ENCODE measurements at regions not wholly inside any gene's neighbourhood (a gene's known extent, or its start where the extent isn't known, plus 50 kb on each side); places are given as distances from the start of the nearest gene placed in this dataset.

DNA sequence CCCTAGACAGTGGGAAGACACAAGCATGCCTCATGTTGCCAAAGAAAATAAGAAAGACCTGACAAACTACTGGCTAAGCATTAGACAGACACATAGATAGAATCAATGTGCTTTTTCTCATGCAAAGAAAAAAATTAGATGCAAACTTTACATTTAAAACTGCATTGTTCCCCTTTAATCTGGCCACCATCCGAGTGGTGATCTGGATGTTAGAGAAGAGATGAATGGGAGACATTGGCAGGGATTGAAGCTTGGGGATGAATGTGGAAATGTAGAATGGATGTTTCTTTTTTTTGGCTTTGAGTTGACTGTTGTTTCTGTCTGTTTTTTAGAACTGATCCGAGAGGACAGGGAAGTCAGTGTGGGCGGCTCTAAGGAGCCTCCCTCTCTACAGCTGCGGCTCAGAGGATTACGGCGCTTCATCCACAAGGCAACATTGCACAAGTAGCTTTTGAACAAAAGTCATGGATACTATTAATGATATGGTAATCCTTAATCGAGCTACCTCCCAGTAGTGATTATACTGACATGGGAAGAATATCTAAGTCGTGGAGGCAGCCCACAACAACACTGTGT, 53.0 kb downstream of the HELT start:
- DNase-seq (ENCODE audit: low spot score): no peak
- WGBS: 86% methylated on average over 8 of the region's 8 CpGs
- H3K27ac ChIP-seq (ENCODE audit: low read depth in 1 of 2, low read length in 2 of 2): no peak overlapping the region
- TF ChIP-seq HNF4G (IDR thresholded peaks at IDR 0.05) (no peak), GABPA (IDR thresholded peaks at IDR 0.05 in 1 of 2, conservative IDR thresholded peaks at IDR 0.05 in 1 of 2) (no peak), FOXA1 (IDR thresholded peaks at IDR 0.05) (no peak), SP1 (IDR thresholded peaks at IDR 0.05) (no peak), YY1 (IDR thresholded peaks at IDR 0.05) (no peak), RXRA (IDR thresholded peaks at IDR 0.05) (no peak), NR2F2 (IDR thresholded peaks at IDR 0.05) (no peak), FOXA2 (IDR thresholded peaks at IDR 0.05) (no peak), RAD21 (IDR thresholded peaks at IDR 0.05) (no peak), TAF1 (conservative IDR thresholded peaks at IDR 0.05) (no peak)
- TF ChIP-seq, protein P1, sequence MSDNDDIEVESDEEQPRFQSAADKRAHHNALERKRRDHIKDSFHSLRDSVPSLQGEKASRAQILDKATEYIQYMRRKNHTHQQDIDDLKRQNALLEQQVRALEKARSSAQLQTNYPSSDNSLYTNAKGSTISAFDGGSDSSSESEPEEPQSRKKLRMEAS (IDR thresholded peaks at IDR 0.05): no peak
- TF ChIP-seq, protein P2, sequence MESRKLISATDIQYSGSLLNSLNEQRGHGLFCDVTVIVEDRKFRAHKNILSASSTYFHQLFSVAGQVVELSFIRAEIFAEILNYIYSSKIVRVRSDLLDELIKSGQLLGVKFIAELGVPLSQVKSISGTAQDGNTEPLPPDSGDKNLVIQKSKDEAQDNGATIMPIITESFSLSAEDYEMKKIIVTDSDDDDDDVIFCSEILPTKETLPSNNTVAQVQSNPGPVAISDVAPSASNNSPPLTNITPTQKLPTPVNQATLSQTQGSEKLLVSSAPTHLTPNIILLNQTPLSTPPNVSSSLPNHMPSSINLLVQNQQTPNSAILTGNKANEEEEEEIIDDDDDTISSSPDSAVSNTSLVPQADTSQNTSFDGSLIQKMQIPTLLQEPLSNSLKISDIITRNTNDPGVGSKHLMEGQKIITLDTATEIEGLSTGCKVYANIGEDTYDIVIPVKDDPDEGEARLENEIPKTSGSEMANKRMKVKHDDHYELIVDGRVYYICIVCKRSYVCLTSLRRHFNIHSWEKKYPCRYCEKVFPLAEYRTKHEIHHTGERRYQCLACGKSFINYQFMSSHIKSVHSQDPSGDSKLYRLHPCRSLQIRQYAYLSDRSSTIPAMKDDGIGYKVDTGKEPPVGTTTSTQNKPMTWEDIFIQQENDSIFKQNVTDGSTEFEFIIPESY (IDR thresholded peaks at IDR 0.05): no peak
- TF ChIP-seq, protein P3, sequence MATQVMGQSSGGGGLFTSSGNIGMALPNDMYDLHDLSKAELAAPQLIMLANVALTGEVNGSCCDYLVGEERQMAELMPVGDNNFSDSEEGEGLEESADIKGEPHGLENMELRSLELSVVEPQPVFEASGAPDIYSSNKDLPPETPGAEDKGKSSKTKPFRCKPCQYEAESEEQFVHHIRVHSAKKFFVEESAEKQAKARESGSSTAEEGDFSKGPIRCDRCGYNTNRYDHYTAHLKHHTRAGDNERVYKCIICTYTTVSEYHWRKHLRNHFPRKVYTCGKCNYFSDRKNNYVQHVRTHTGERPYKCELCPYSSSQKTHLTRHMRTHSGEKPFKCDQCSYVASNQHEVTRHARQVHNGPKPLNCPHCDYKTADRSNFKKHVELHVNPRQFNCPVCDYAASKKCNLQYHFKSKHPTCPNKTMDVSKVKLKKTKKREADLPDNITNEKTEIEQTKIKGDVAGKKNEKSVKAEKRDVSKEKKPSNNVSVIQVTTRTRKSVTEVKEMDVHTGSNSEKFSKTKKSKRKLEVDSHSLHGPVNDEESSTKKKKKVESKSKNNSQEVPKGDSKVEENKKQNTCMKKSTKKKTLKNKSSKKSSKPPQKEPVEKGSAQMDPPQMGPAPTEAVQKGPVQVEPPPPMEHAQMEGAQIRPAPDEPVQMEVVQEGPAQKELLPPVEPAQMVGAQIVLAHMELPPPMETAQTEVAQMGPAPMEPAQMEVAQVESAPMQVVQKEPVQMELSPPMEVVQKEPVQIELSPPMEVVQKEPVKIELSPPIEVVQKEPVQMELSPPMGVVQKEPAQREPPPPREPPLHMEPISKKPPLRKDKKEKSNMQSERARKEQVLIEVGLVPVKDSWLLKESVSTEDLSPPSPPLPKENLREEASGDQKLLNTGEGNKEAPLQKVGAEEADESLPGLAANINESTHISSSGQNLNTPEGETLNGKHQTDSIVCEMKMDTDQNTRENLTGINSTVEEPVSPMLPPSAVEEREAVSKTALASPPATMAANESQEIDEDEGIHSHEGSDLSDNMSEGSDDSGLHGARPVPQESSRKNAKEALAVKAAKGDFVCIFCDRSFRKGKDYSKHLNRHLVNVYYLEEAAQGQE (IDR thresholded peaks at IDR 0.05): no peak
- TF ChIP-seq, protein P4, sequence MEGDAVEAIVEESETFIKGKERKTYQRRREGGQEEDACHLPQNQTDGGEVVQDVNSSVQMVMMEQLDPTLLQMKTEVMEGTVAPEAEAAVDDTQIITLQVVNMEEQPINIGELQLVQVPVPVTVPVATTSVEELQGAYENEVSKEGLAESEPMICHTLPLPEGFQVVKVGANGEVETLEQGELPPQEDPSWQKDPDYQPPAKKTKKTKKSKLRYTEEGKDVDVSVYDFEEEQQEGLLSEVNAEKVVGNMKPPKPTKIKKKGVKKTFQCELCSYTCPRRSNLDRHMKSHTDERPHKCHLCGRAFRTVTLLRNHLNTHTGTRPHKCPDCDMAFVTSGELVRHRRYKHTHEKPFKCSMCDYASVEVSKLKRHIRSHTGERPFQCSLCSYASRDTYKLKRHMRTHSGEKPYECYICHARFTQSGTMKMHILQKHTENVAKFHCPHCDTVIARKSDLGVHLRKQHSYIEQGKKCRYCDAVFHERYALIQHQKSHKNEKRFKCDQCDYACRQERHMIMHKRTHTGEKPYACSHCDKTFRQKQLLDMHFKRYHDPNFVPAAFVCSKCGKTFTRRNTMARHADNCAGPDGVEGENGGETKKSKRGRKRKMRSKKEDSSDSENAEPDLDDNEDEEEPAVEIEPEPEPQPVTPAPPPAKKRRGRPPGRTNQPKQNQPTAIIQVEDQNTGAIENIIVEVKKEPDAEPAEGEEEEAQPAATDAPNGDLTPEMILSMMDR (IDR thresholded peaks at IDR 0.05; ENCODE audit: low read depth, low read length, missing input control): no peak
- no peaks in the 10 kb centered on the region for H3K9me3 ChIP-seq (ENCODE audit: control insufficient read depth in 4 of 4, low read length in 3 of 4)
- H3K36me3 ChIP-seq (ENCODE audit: control insufficient read depth in 4 of 4, insufficient read depth in 3 of 4, low read depth in 1 of 4, low read length in 3 of 4): no peaks in the 10 kb centered on the region
- H3K9ac ChIP-seq (ENCODE audit: low read depth in 1 of 2, low read length in 2 of 2): no peak overlapping the region
- H3K4me1 ChIP-seq (ENCODE audit: control insufficient read depth in 4 of 4, insufficient read depth in 4 of 4, low read length in 3 of 4): peaks cover 0 to 8% (median 2%) of the 10 kb centered on the region in 4 donors
- H3K4me3 ChIP-seq (ENCODE audit: low read depth in 1 of 3, low read length in 3 of 3): no peak overlapping the region
- no peaks in the 10 kb centered on the region for H3K27me3 ChIP-seq (ENCODE audit: control insufficient read depth in 4 of 4, insufficient read depth in 4 of 4, low read length in 3 of 4)

DNA sequence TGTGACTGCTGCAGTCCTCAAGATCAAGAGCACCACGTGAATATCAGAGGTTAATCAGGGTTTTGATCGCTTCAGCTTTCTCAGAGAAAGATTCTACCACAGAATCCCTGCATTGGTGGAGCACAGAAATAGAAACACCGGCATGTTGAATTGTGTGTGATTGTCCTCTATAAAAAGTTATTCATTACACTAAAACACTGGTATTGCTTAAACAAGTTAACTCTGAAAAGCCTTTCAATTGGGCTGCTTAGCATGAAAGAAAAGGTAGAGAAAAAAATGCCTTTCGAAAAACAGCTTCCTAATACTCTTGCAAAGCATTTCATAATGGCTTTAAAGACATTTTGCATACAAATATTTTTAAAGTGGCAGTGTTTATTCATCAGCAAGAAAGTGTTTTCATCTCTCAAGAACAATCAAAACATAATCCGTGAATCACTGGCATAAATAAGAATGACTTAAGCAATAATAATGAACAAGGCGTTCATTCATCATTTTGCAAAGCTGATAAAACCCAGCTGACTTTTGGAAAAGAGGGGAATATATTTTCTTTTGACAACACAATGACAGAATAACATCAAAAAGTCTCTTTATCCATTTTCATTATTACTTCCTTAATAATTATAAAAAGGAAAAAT, 61.1 kb downstream of the HELT start:
- no peak overlapping the region for H3K27ac ChIP-seq (ENCODE audit: low read depth in 1 of 2, low read length in 2 of 2)
- H3K9ac ChIP-seq (ENCODE audit: low read depth in 1 of 2, low read length in 2 of 2): no peak overlapping the region
- 62% methylated on average over 6 of the region's 6 CpGs for WGBS
- no peaks in the 10 kb centered on the region for H3K36me3 ChIP-seq (ENCODE audit: control insufficient read depth in 4 of 4, insufficient read depth in 3 of 4, low read depth in 1 of 4, low read length in 3 of 4)
- no peaks in the 10 kb centered on the region for H3K4me1 ChIP-seq (ENCODE audit: control insufficient read depth in 4 of 4, insufficient read depth in 4 of 4, low read length in 3 of 4)
- H3K27me3 ChIP-seq (ENCODE audit: control insufficient read depth in 4 of 4, insufficient read depth in 4 of 4, low read length in 3 of 4): no peaks in the 10 kb centered on the region
- no peak for DNase-seq (ENCODE audit: low spot score)
- no peak overlapping the region for H3K4me3 ChIP-seq (ENCODE audit: low read depth in 1 of 3, low read length in 3 of 3)
- H3K9me3 ChIP-seq (ENCODE audit: control insufficient read depth in 4 of 4, low read length in 3 of 4): no peaks in the 10 kb centered on the region
- no peak for TF ChIP-seq SP1 (IDR thresholded peaks at IDR 0.05)
- TF ChIP-seq, protein P3 (IDR thresholded peaks at IDR 0.05): no peak
- no peak for TF ChIP-seq FOXA1 (IDR thresholded peaks at IDR 0.05)
- TF ChIP-seq EGR1 (IDR thresholded peaks at IDR 0.05; ENCODE audit: low read depth in 2 of 2): no peak
- no peak for TF ChIP-seq RAD21 (IDR thresholded peaks at IDR 0.05)
- TF ChIP-seq FOXA2 (IDR thresholded peaks at IDR 0.05): no peak
- TF ChIP-seq, protein P2 (IDR thresholded peaks at IDR 0.05): no peak
- no peak for TF ChIP-seq RXRA (IDR thresholded peaks at IDR 0.05)
- no peak for TF ChIP-seq GABPA (IDR thresholded peaks at IDR 0.05 in 1 of 2, conservative IDR thresholded peaks at IDR 0.05 in 1 of 2)
- no peak for TF ChIP-seq NR2F2 (IDR thresholded peaks at IDR 0.05)
- TF ChIP-seq, protein P5, sequence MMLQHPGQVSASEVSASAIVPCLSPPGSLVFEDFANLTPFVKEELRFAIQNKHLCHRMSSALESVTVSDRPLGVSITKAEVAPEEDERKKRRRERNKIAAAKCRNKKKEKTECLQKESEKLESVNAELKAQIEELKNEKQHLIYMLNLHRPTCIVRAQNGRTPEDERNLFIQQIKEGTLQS (IDR thresholded peaks at IDR 0.05): no peak
- TF ChIP-seq, protein P1 (IDR thresholded peaks at IDR 0.05): no peak
